GM19452 (cell line): ENCODE measurements at regions not wholly inside any gene's neighbourhood (a gene's known extent, or its start where the extent isn't known, plus 50 kb on each side); places are given as distances from the start of the nearest gene placed in this dataset.
"Not testable (repeated sequence)": the region's sequence is repeated elsewhere in the genome, so short reads cannot be mapped to it uniquely, and the experiment has no call there.

Experiments used
- ATAC-seq: cut with Tn5 transposase; IDR thresholded peaks from one replicate; pipeline ENCODE4 v1.9.1; 2021; ENCODE audit not compliant: unreplicated experiment

GRCh38 chr5:119987077-119987476 is 357.7 kb downstream of the FAM170A start:
- not testable (repeated sequence) for ATAC-seq

GRCh38 chr5:119991625-119992024 is 362.3 kb downstream of the FAM170A start:
- ATAC-seq: no peak

- no peak for ATAC-seq
Measured at GRCh38 chr5:119996128-119996527, 366.8 kb downstream of the FAM170A start.

- no peak for ATAC-seq
Measured at GRCh38 chr5:120007598-120007997, 378.2 kb downstream of the FAM170A start.

- ATAC-seq: no peak
Measured at GRCh38 chr5:120012431-120012830, 383.1 kb downstream of the FAM170A start.

- ATAC-seq: no peak
Measured at GRCh38 chr5:120014535-120014934, 385.2 kb downstream of the FAM170A start.

GRCh38 chr5:120016717-120017382 is 387.5 kb downstream of the FAM170A start:
- no peak for ATAC-seq

- no peak for ATAC-seq
Measured at GRCh38 chr5:120017513-120017912, 388.2 kb downstream of the FAM170A start.

GRCh38 chr5:120035181-120035580 is 405.8 kb downstream of the FAM170A start:
- no peak for ATAC-seq

- no peak for ATAC-seq
Measured at GRCh38 chr5:120035815-120036577, 406.6 kb downstream of the FAM170A start.

- no peak for ATAC-seq
Measured at GRCh38 chr5:120037451-120037850, 408.1 kb downstream of the FAM170A start.

GRCh38 chr5:120039111-120039510 is 409.8 kb downstream of the FAM170A start:
- no peak for ATAC-seq

- no peak for ATAC-seq
Measured at GRCh38 chr5:120043431-120043830, 414.1 kb downstream of the FAM170A start.

GRCh38 chr5:120052916-120053828 is 410.9 kb upstream of the PRR16 start:
- ATAC-seq: no peak

- ATAC-seq: no peak
Measured at GRCh38 chr5:120053841-120054240, 410.3 kb upstream of the PRR16 start.

GRCh38 chr5:120055858-120056257 is 408.2 kb upstream of the PRR16 start:
- ATAC-seq: no peak

GRCh38 chr5:120062515-120062917 is 401.6 kb upstream of the PRR16 start:
- ATAC-seq: no peak

- no peak for ATAC-seq
Measured at GRCh38 chr5:120072068-120072761, 391.9 kb upstream of the PRR16 start.

- no peak for ATAC-seq
Measured at GRCh38 chr5:120073722-120074121, 390.4 kb upstream of the PRR16 start.

GRCh38 chr5:120080781-120081180 is 383.3 kb upstream of the PRR16 start:
- no peak for ATAC-seq
